Glutamatergic neuron (in vitro differentiated cells): ENCODE measurements at regions not wholly inside any gene's neighbourhood (a gene's known extent, or its start where the extent isn't known, plus 50 kb on each side); places are given as distances from the start of the nearest gene placed in this dataset.

Experiments
- DNase-seq: peaks from one replicate; pipeline ENCODE4 v3.0.0; 2022
- H3K27ac Mint-ChIP-seq: one replicate; pipeline ENCODE4 v1.8.0; 2020; ENCODE audit warnings: mild to moderate bottlenecking, mixed read lengths, inconsistent platforms; ENCODE audit not compliant: unreplicated experiment
- H3K27me3 Mint-ChIP-seq: one replicate; pipeline ENCODE4 v1.8.0; 2020; ENCODE audit warnings: mild to moderate bottlenecking, moderate library complexity, mixed read lengths, inconsistent platforms; ENCODE audit not compliant: unreplicated experiment
- H3K36me3 Mint-ChIP-seq: one replicate; pipeline ENCODE4 v1.8.0; 2020; ENCODE audit warnings: mild to moderate bottlenecking, mixed read lengths, inconsistent platforms; ENCODE audit not compliant: unreplicated experiment
- H3K4me1 Mint-ChIP-seq: one replicate; pipeline ENCODE4 v1.8.0; 2020; ENCODE audit warnings: mild to moderate bottlenecking, low read depth, mixed read lengths, inconsistent platforms; ENCODE audit not compliant: unreplicated experiment
- H3K4me3 Mint-ChIP-seq: one replicate; pipeline ENCODE4 v1.8.0; 2020; ENCODE audit warnings: mild to moderate bottlenecking, mixed read lengths, inconsistent platforms; ENCODE audit not compliant: unreplicated experiment
- H3K9me3 Mint-ChIP-seq: one replicate; pipeline ENCODE4 v1.8.0; 2020; ENCODE audit warnings: mild to moderate bottlenecking, moderate library complexity, mixed read lengths, inconsistent platforms; ENCODE audit not compliant: unreplicated experiment
- TF ChIP-seq, protein P1 (sequence below): fragments of 200-600 bp; sonication (generic); IDR thresholded peaks from one replicate; pipeline ENCODE4 v1.5.0; 2021; ENCODE audit not compliant: partially characterized antibody, unreplicated experiment

DNA sequence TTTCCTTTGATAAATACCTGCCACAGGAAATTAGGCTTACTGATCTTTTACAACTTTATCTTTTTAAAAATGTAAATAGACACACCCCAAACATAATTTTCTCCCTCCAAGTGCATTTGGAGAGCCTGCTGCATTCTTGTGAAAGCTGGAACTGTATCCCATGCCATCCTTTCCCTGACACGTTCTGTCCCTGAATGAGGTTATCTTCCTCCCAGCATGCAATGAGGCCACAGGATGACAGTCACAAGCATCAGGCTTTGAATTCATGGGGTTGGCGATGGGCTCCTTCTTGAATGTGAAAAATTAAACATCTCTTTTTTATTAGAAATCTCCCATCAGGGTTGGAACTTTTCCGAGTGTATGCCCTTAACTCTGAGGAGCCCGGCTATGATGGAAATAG is 77.8 kb downstream of the CTAGE1 start:
- TF ChIP-seq, protein P1, sequence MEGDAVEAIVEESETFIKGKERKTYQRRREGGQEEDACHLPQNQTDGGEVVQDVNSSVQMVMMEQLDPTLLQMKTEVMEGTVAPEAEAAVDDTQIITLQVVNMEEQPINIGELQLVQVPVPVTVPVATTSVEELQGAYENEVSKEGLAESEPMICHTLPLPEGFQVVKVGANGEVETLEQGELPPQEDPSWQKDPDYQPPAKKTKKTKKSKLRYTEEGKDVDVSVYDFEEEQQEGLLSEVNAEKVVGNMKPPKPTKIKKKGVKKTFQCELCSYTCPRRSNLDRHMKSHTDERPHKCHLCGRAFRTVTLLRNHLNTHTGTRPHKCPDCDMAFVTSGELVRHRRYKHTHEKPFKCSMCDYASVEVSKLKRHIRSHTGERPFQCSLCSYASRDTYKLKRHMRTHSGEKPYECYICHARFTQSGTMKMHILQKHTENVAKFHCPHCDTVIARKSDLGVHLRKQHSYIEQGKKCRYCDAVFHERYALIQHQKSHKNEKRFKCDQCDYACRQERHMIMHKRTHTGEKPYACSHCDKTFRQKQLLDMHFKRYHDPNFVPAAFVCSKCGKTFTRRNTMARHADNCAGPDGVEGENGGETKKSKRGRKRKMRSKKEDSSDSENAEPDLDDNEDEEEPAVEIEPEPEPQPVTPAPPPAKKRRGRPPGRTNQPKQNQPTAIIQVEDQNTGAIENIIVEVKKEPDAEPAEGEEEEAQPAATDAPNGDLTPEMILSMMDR, result no peak
- Mint-ChIP-seq H3K36me3 (no peaks in the 10 kb centered on the region), H3K27me3 (peaks cover 7% of the 10 kb centered on the region), H3K4me1 (peaks cover 24% of the 10 kb centered on the region), H3K9me3 (peaks cover 2% of the 10 kb centered on the region), H3K27ac (no peak overlapping the region), H3K4me3 (no peak overlapping the region)
- DNase-seq, result no peak

GRCh38 chr18:22337833-22338232 is 79.9 kb downstream of the CTAGE1 start:
- Mint-ChIP-seq H3K4me3 (no peak overlapping the region), H3K36me3 (no peaks in the 10 kb centered on the region), H3K9me3 (peaks cover 2% of the 10 kb centered on the region), H3K27me3 (peaks cover 5% of the 10 kb centered on the region), H3K27ac (no peak overlapping the region), H3K4me1 (peaks cover 19% of the 10 kb centered on the region)
- no peak for DNase-seq
- TF ChIP-seq, protein P1, result no peak

- H3K9me3 Mint-ChIP-seq, result peaks cover 2% of the 10 kb centered on the region
- no peak overlapping the region for H3K27ac Mint-ChIP-seq
- peaks cover 19% of the 10 kb centered on the region for H3K4me1 Mint-ChIP-seq
- no peaks in the 10 kb centered on the region for H3K36me3 Mint-ChIP-seq
- TF ChIP-seq, protein P1, result no peak
- DNase-seq, result no peak
- no peak overlapping the region for H3K4me3 Mint-ChIP-seq
- H3K27me3 Mint-ChIP-seq, result peaks cover 7% of the 10 kb centered on the region
Measured at GRCh38 chr18:22337306-22337705, 80.4 kb downstream of the CTAGE1 start.

GRCh38 chr18:22336406-22336805 is 81.3 kb downstream of the CTAGE1 start:
- Mint-ChIP-seq H3K27ac (no peak overlapping the region), H3K9me3 (no peaks in the 10 kb centered on the region), H3K4me3 (no peak overlapping the region), H3K36me3 (no peaks in the 10 kb centered on the region), H3K27me3 (peaks cover 7% of the 10 kb centered on the region), H3K4me1 (peaks cover 10% of the 10 kb centered on the region)
- DNase-seq, result no peak
- TF ChIP-seq, protein P1, result no peak

DNA sequence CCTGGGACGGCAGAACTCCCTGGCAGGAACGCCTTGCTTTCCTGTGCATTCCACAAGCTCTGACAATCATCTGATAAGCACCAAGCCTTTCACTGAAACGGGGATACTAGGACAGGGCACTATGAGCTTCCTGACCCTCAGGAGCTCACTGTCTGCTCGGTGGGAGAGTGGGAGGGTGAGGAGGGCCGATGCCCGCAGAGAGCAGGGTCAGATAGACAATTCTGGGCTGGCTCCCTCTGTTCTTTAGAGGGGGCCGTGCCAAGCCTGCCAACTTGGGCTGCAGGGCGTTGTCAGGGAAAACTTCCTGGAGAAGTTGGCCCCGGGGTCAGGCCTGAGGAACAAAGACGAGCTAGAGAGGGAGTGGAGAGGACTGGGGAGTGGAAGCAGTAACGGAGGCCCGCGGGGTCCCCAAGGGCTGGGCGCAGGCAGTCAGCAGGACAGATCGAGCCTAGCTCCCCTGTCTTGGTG is 82.0 kb downstream of the CTAGE1 start:
- Mint-ChIP-seq H3K36me3 (no peaks in the 10 kb centered on the region), H3K9me3 (no peaks in the 10 kb centered on the region), H3K4me3 (no peak overlapping the region), H3K4me1 (peaks cover 9% of the 10 kb centered on the region), H3K27me3 (peaks cover 7% of the 10 kb centered on the region), H3K27ac (no peak overlapping the region)
- no peak for DNase-seq
- TF ChIP-seq, protein P1, result no peak
